H9 (cell line): ENCODE measurements at regions not wholly inside any gene's neighbourhood (a gene's known extent, or its start where the extent isn't known, plus 50 kb on each side); places are given as distances from the start of the nearest gene placed in this dataset.

ENCODE experiments used
- DNase-seq: peaks from one replicate; pipeline ENCODE4 v3.0.0-alpha.2; 2017
- H2AFZ ChIP-seq: one replicate; pipeline ENCODE4 v1.6.1; 2013; ENCODE audit warnings: mild to moderate bottlenecking, low read length, control low read depth, moderate library complexity
- H2AK5ac ChIP-seq: 2 replicates; pipeline ENCODE4 v1.6.1; 2013; ENCODE audit warnings: low read length, control low read depth, mixed read lengths; ENCODE audit not compliant: insufficient read length
- H2BK120ac ChIP-seq: one replicate; pipeline ENCODE4 v1.6.1; 2013; ENCODE audit warnings: low read depth, mild to moderate bottlenecking, low read length, control low read depth, inconsistent platforms; ENCODE audit not compliant: poor library complexity, severe bottlenecking
- H2BK12ac ChIP-seq: 2 replicates; pipeline ENCODE4 v1.6.1; 2013; ENCODE audit warnings: low read length, control low read depth, mixed read lengths, low read depth; ENCODE audit not compliant: insufficient read length
- H2BK15ac ChIP-seq: 2 replicates; pipeline ENCODE4 v1.6.1; 2013; ENCODE audit warnings: low read depth, low read length, control low read depth
- H2BK20ac ChIP-seq: one replicate; pipeline ENCODE4 v1.6.1; 2013; ENCODE audit warnings: low read depth, mild to moderate bottlenecking, low read length, control low read depth, inconsistent platforms; ENCODE audit not compliant: poor library complexity, severe bottlenecking
- H2BK5ac ChIP-seq: 2 replicates; pipeline ENCODE4 v1.6.1; 2013; ENCODE audit warnings: low read length, control low read depth, mixed read lengths; ENCODE audit not compliant: insufficient read length
- H3K14ac ChIP-seq: 2 replicates; pipeline ENCODE4 v1.6.1; 2013; ENCODE audit warnings: low read length, control low read depth; ENCODE audit not compliant: insufficient read depth
- H3K18ac ChIP-seq: 2 replicates; pipeline ENCODE4 v1.6.1; 2013; ENCODE audit warnings: low read depth, mild to moderate bottlenecking, mixed read lengths, low read length, control low read depth; ENCODE audit not compliant: insufficient read length
- H3K23ac ChIP-seq: 2 replicates; pipeline ENCODE4 v1.6.1; 2013; ENCODE audit warnings: low read length, control low read depth, mixed read lengths, low read depth; ENCODE audit not compliant: insufficient read length
- H3K23me2 ChIP-seq: 2 replicates; pipeline ENCODE4 v1.6.1; 2013; ENCODE audit warnings: low read depth, mild to moderate bottlenecking, mixed read lengths, low read length, control low read depth; ENCODE audit not compliant: insufficient read length, poor library complexity, severe bottlenecking
- H3K27ac ChIP-seq: 2 replicates; pipeline ENCODE4 v1.5.1; 2013; ENCODE audit warnings: low read length, control low read depth, mixed read lengths, low read depth; ENCODE audit not compliant: insufficient read length
- H3K27me3 ChIP-seq: 2 replicates; pipeline ENCODE4 v1.6.1; 2013; ENCODE audit warnings: low read length, control low read depth, inconsistent platforms; ENCODE audit not compliant: insufficient read depth
- H3K4ac ChIP-seq: 2 replicates; pipeline ENCODE4 v1.6.1; 2013; ENCODE audit warnings: low read depth, mild to moderate bottlenecking, control low read depth, inconsistent platforms, low read length, moderate library complexity
- H3K4me1 ChIP-seq: 2 replicates; pipeline ENCODE4 v1.6.1; 2013; ENCODE audit warnings: low read length, control low read depth, inconsistent platforms; ENCODE audit not compliant: insufficient read depth
- H3K4me2 ChIP-seq: 2 replicates; pipeline ENCODE4 v1.6.1; 2013; ENCODE audit warnings: low read length, control low read depth, mixed read lengths; ENCODE audit not compliant: insufficient read length, insufficient read depth
- H3K56ac ChIP-seq: 2 replicates; pipeline ENCODE4 v1.6.1; 2013; ENCODE audit warnings: low read depth, mild to moderate bottlenecking, mixed read lengths, low read length, control low read depth; ENCODE audit not compliant: insufficient read length
- H3K79me1 ChIP-seq: 2 replicates; pipeline ENCODE4 v1.6.1; 2013; ENCODE audit warnings: low read depth, mild to moderate bottlenecking, moderate library complexity, low read length, control low read depth, inconsistent platforms; ENCODE audit not compliant: insufficient read depth, poor library complexity, severe bottlenecking
- H3K79me2 ChIP-seq: 2 replicates; pipeline ENCODE4 v1.6.1; 2013; ENCODE audit warnings: low read length, control low read depth, inconsistent platforms; ENCODE audit not compliant: insufficient read depth
- H3K9ac ChIP-seq: 2 replicates; pipeline ENCODE4 v1.6.1; 2013; ENCODE audit warnings: low read length, control low read depth, mixed read lengths; ENCODE audit not compliant: insufficient read length; ENCODE audit errors: extremely low read depth
- H3K9me3 ChIP-seq: one replicate; pipeline ENCODE4 v1.6.1; 2013; ENCODE audit warnings: low read depth, low read length, inconsistent platforms; ENCODE audit not compliant: control insufficient read depth
- H3T11ph ChIP-seq: one replicate; pipeline ENCODE4 v1.6.1; 2013; ENCODE audit warnings: mild to moderate bottlenecking, low read length, control low read depth, inconsistent platforms
- H4K20me1 ChIP-seq: one replicate; pipeline ENCODE4 v1.6.1; 2013; ENCODE audit not compliant: control insufficient read depth, insufficient read length, insufficient read depth
- H4K5ac ChIP-seq: 2 replicates; pipeline ENCODE4 v1.6.1; 2013; ENCODE audit warnings: low read depth, mild to moderate bottlenecking, mixed read lengths, low read length, control low read depth; ENCODE audit not compliant: insufficient read length
- H4K8ac ChIP-seq: replicated peaks from 2 replicates; pipeline ENCODE4 v1.6.1; 2013; ENCODE audit warnings: low read length, control low read depth, mixed read lengths, low read depth; ENCODE audit not compliant: insufficient read length
- H4K91ac ChIP-seq: 2 replicates; pipeline ENCODE4 v1.6.1; 2013; ENCODE audit warnings: low read depth, mild to moderate bottlenecking, moderate library complexity, mixed read lengths, low read length, control low read depth; ENCODE audit not compliant: insufficient read length
- H3K27ac Mint-ChIP-seq, 3 experiments: 2 replicates in 2 of 3; 3 replicates in 1 of 3; pipeline ENCODE4 v1.8.0; 2020 to 2021; ENCODE audit warnings: mixed read lengths in 3 of 3, mild to moderate bottlenecking in 1 of 3, moderate library complexity in 1 of 3
- H3K27me3 Mint-ChIP-seq: 2 replicates; pipeline ENCODE4 v1.8.0; 2021; ENCODE audit warnings: low read depth, mild to moderate bottlenecking, moderate library complexity, mixed read lengths
- H3K36me3 Mint-ChIP-seq, 3 experiments: 2 replicates in 2 of 3; 3 replicates in 1 of 3; pipeline ENCODE4 v1.8.0; 2020 to 2021; ENCODE audit warnings: low read depth in 3 of 3, mixed read lengths in 3 of 3; ENCODE audit not compliant: insufficient read depth in 1 of 3
- H3K4me1 Mint-ChIP-seq, 2 experiments: 2 replicates each; pipeline ENCODE4 v1.8.0; 2020; ENCODE audit warnings: mixed read lengths in 2 of 2
- H3K4me3 Mint-ChIP-seq, 2 experiments: 2 replicates in 1 of 2; 3 replicates in 1 of 2; pipeline ENCODE4 v1.8.0; 2020 to 2021; ENCODE audit warnings: mild to moderate bottlenecking in 2 of 2, mixed read lengths in 2 of 2, moderate library complexity in 1 of 2
- H3K9me3 Mint-ChIP-seq, 2 experiments: 2 replicates in 1 of 2; 3 replicates in 1 of 2; pipeline ENCODE4 v1.8.0; 2020; ENCODE audit warnings: mild to moderate bottlenecking in 2 of 2, mixed read lengths in 2 of 2, moderate library complexity in 1 of 2
- CTCF ChIP-seq: fragments of 200-600 bp; sonication (generic); conservative IDR thresholded peaks from 3 replicates; pipeline ENCODE4 v1.8.0; 2021; ENCODE audit warnings: antibody characterized with exemption, mild to moderate bottlenecking
- WGBS: extraction: QIAGEN DNeasy Blood & Tissue Kit; methylation state at CpG from one replicate; pipeline ENCODE4 v1.1.7; 2013; ENCODE audit warnings: missing lambda C conversion rate, low lambda C conversion rate, mixed read lengths; ENCODE audit not compliant: insufficient read length; ENCODE audit errors: extremely low coverage; 5-methylcytosine and 5-hydroxymethylcytosine counted together

GRCh38 chr7:79911420-79911819 is 223.2 kb upstream of the GNAI1 start:
- H4K8ac ChIP-seq = no peak overlapping the region
- H3K79me1 ChIP-seq = no peaks in the 10 kb centered on the region
- Mint-ChIP-seq H3K4me3 (no peak overlapping the region), H3K27ac (no peak overlapping the region), H3K9me3 (peaks cover 2 to 19% of the 10 kb centered on the region in 2 experiments; a peak in 4 of 5 replicates), H3K27me3 (no peaks in the 10 kb centered on the region), H3K36me3 (peaks cover 0 to 12% (median 0%) of the 10 kb centered on the region in 3 experiments; a peak in 2 of 7 replicates), H3K4me1 (no peaks in the 10 kb centered on the region)
- no peak for TF ChIP-seq CTCF
- H2BK12ac ChIP-seq = no peak overlapping the region
- H3K23me2 ChIP-seq = no peaks in the 10 kb centered on the region
- no peak overlapping the region for H2AK5ac ChIP-seq
- no peak overlapping the region for H3K14ac ChIP-seq
- WGBS = no CpG with 5 or more reads among the region's 3 CpGs
- H3T11ph ChIP-seq = no peak overlapping the region
- no peak overlapping the region for H3K18ac ChIP-seq
- H3K4me1 ChIP-seq = no peaks in the 10 kb centered on the region
- no peak overlapping the region for H2BK15ac ChIP-seq
- H3K4ac ChIP-seq = no peak overlapping the region
- no peaks in the 10 kb centered on the region for H3K79me2 ChIP-seq
- H3K27me3 ChIP-seq = no peaks in the 10 kb centered on the region
- H4K5ac ChIP-seq = no peak overlapping the region
- no peaks in the 10 kb centered on the region for H4K20me1 ChIP-seq
- H2BK5ac ChIP-seq = no peak overlapping the region
- no peak overlapping the region for H2BK20ac ChIP-seq
- H4K91ac ChIP-seq = no peak overlapping the region
- H3K27ac ChIP-seq = no peak overlapping the region
- H3K4me2 ChIP-seq = no peak overlapping the region
- no peak for DNase-seq
- H3K56ac ChIP-seq = no peak overlapping the region
- no peak overlapping the region for H3K9ac ChIP-seq
- H3K9me3 ChIP-seq = no peaks in the 10 kb centered on the region
- H2AFZ ChIP-seq = no peak overlapping the region
- no peak overlapping the region for H3K23ac ChIP-seq
- no peak overlapping the region for H2BK120ac ChIP-seq
